GM21360 (cell line): ENCODE measurements at regions not wholly inside any gene's neighbourhood (a gene's known extent, or its start where the extent isn't known, plus 50 kb on each side); places are given as distances from the start of the nearest gene placed in this dataset.

Experiments
- ATAC-seq: cut with Tn5 transposase; IDR thresholded peaks from one replicate; pipeline ENCODE4 v1.9.1; 2021; ENCODE audit warnings: mild to moderate bottlenecking, moderate library complexity; ENCODE audit not compliant: unreplicated experiment

DNA sequence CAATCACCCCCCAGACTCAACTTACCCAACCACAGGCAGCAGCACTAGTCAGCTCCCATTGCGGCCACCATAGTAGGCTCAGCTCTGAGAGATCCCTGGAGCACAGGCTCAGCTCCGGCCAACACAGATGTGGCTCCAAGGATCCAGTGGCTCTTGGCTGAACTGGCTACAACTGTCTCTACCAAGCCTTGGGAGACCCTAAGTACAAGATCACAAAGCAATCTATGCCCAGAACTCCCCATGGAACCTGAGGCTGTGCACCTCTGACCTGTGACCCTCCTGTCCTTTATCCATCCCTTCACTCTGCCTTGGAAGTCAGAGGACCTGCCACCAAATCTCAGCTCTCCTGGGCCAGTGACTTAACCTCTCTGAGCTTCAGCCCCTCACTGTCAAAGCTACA is 61.8 kb upstream of the GJB5 start:
- ATAC-seq, result no peak

GRCh38 chr1:34694383-34694782 is 60.5 kb upstream of the GJB5 start:
- no peak for ATAC-seq

DNA sequence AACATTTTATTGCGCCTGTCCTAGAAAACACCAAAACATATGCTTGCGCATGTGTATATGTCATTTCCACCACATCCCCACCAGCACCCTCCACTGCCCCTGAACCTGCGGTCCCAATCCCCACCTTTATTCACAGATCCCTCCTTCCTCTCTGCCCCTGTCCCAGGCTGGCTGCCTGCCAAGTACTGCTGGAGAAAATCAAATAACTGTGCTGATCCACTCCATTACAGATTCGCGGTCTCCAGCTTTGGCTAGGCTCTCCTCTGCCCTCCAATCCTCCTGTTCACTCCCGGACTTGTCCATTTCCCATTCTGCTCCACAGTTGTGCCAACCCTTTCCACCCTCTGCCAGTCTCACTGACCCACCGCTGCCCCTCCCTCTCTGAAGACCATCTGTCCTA is 59.3 kb upstream of the GJB5 start:
- ATAC-seq, result no peak

- ATAC-seq, result no peak
Observed at GRCh38 chr1:34696230-34696629, 58.6 kb upstream of the GJB5 start.

DNA sequence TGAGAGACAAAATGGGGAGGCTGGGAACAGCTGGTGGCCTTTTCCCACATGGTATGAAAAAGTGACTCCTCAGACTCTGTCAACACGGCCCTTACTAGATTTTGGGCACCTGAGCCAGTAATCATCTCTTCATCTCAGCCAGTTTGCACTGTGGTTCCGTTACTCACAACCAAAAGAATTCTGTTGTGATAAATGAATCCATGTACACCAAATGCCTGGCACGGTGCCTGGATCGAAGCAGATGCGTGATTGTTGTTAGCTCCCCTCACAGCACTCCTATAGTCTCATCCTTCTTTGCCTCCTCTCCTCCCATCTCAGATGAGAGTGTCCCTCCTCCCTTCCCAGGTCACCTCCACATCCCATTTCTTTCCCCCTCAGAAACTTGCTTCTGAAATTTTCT is 57.9 kb upstream of the GJB5 start:
- ATAC-seq, result no peak

- ATAC-seq, result no peak
Observed at GRCh38 chr1:34697818-34698217, 57.0 kb upstream of the GJB5 start.

GRCh38 chr1:34701326-34702060 is 53.4 kb upstream of the GJB5 start:
- no peak for ATAC-seq
